HEK293 (cell line): ENCODE measurements at regions not wholly inside any gene's neighbourhood (a gene's known extent, or its start where the extent isn't known, plus 50 kb on each side); places are given as distances from the start of the nearest gene placed in this dataset.

Experiments
- CTCF ChIA-PET: fragments of 350-600 bp; formaldehyde crosslinking; extraction: SDS; loops from one replicate; lab custom pipeline; 2021; ENCODE audit warnings: antibody characterized with exemption; lab: Yijun Ruan, JAX
- POLR2A ChIA-PET: fragments of 300-600 bp; formaldehyde crosslinking; extraction: SDS; loops from one replicate; lab custom pipeline; 2020; ENCODE audit warnings: antibody characterized with exemption, inconsistent platforms; lab: Yijun Ruan, JAX
- H3K27ac ChIP-seq: fragments of 200-500 bp; sonication (Bioruptor generic); 2 replicates; pipeline ENCODE4 v1.5.1; 2014; ENCODE audit warnings: low read depth, low read length, control low read depth, inconsistent platforms; ENCODE audit errors: extremely low read depth
- H3K36me3 ChIP-seq, 2 experiments: fragments of 200-500 bp in 1 of 2; sonication (Bioruptor generic) in 1 of 2; 1 replicate in 1 of 2; 2 replicates in 1 of 2; pipeline ENCODE4 v1.5.1; 2014 to 2017; ENCODE audit warnings: inconsistent platforms in 2 of 2, low read length in 2 of 2; ENCODE audit not compliant: control insufficient read depth in 2 of 2, insufficient read depth in 1 of 2
- H3K4me1 ChIP-seq: fragments of 200-500 bp; sonication (Bioruptor generic); 2 replicates; pipeline ENCODE4 v1.5.1; 2014; ENCODE audit warnings: mild to moderate bottlenecking, low read length, inconsistent platforms; ENCODE audit not compliant: control insufficient read depth, insufficient read depth
- H3K4me3 ChIP-seq: 2 replicates; pipeline ENCODE4 v1.5.1; 2011; ENCODE audit warnings: low read depth, mild to moderate bottlenecking, control low read depth, low read length, moderate library complexity
- H3K9me3 ChIP-seq: fragments of 200-500 bp; sonication (Bioruptor generic); 2 replicates; pipeline ENCODE4 v1.5.1; 2014; ENCODE audit warnings: low read depth, low read length, inconsistent platforms; ENCODE audit not compliant: control insufficient read depth, insufficient read depth
- BCL11B ChIP-seq: fragments of 450-650 bp; formaldehyde crosslinking; IDR thresholded peaks from 2 replicates; pipeline ENCODE4 v1.5.1; 2016; ENCODE audit warnings: low read depth, missing biosample characterization, missing genetic modification characterization
- EGR2 ChIP-seq: fragments of 450-650 bp; formaldehyde crosslinking; IDR thresholded peaks from 2 replicates; pipeline ENCODE4 v1.5.1; 2016; ENCODE audit warnings: low read depth, missing biosample characterization, missing genetic modification characterization
- MZF1 ChIP-seq: fragments of 450-650 bp; formaldehyde crosslinking; IDR thresholded peaks from 2 replicates; pipeline ENCODE4 v1.5.1; 2017; ENCODE audit warnings: missing biosample characterization, missing genetic modification characterization, borderline replicate concordance
- WT1 ChIP-seq: fragments of 450-650 bp; formaldehyde crosslinking; IDR thresholded peaks from 2 replicates; pipeline ENCODE4 v1.5.1; 2016; ENCODE audit warnings: missing biosample characterization, missing genetic modification characterization
- ZFHX2 ChIP-seq: fragments of 450-650 bp; formaldehyde crosslinking; conservative IDR thresholded peaks from 2 replicates; pipeline ENCODE4 v1.5.1; 2016; ENCODE audit warnings: missing biosample characterization, missing genetic modification characterization
- ZIC2 ChIP-seq: fragments of 450-650 bp; formaldehyde crosslinking; IDR thresholded peaks from 2 replicates; pipeline ENCODE4 v1.5.1; 2016; ENCODE audit warnings: missing biosample characterization, missing genetic modification characterization
- ZNF174 ChIP-seq: fragments of 450-650 bp; formaldehyde crosslinking; IDR thresholded peaks from 2 replicates; pipeline ENCODE4 v1.5.0; 2017; ENCODE audit warnings: missing biosample characterization, mild to moderate bottlenecking, missing genetic modification characterization
- ZNF24 ChIP-seq: fragments of 450-650 bp; formaldehyde crosslinking; IDR thresholded peaks from 2 replicates; pipeline ENCODE4 v1.5.1; 2016; ENCODE audit warnings: missing biosample characterization, missing genetic modification characterization
- ZNF350 ChIP-seq: fragments of 450-650 bp; formaldehyde crosslinking; IDR thresholded peaks from 2 replicates; pipeline ENCODE4 v1.5.0; 2017; ENCODE audit warnings: missing biosample characterization, mild to moderate bottlenecking, missing genetic modification characterization
- ZNF510 ChIP-seq: fragments of 450-650 bp; formaldehyde crosslinking; IDR thresholded peaks from 2 replicates; pipeline ENCODE4 v1.5.1; 2018; ENCODE audit warnings: mild to moderate bottlenecking, missing genetic modification characterization, missing biosample characterization; ENCODE audit not compliant: insufficient replicate concordance
- ZNF521 ChIP-seq: fragments of 450-650 bp; formaldehyde crosslinking; IDR thresholded peaks from 2 replicates; pipeline ENCODE4 v1.5.1; 2017; ENCODE audit warnings: missing biosample characterization, mild to moderate bottlenecking, missing genetic modification characterization
- ZNF561 ChIP-seq: fragments of 450-650 bp; IDR thresholded peaks from 2 replicates; pipeline ENCODE4 v1.5.1; 2018; ENCODE audit warnings: missing biosample characterization, missing genetic modification characterization, borderline replicate concordance
- ZNF623 ChIP-seq: fragments of 450-650 bp; formaldehyde crosslinking; IDR thresholded peaks from 2 replicates; pipeline ENCODE4 v1.5.1; 2016; ENCODE audit warnings: missing biosample characterization, missing genetic modification characterization
- ZNF654 ChIP-seq: fragments of 450-650 bp; formaldehyde crosslinking; IDR thresholded peaks from 2 replicates; pipeline ENCODE4 v1.5.1; 2016; ENCODE audit warnings: low read depth, missing biosample characterization, missing genetic modification characterization
- ZSCAN23 ChIP-seq: fragments of 450-650 bp; formaldehyde crosslinking; IDR thresholded peaks from 2 replicates; pipeline ENCODE4 v1.5.1; 2016; ENCODE audit warnings: missing biosample characterization, missing genetic modification characterization
- TF ChIP-seq, protein P1 (sequence below): fragments of 450-650 bp; formaldehyde crosslinking; IDR thresholded peaks from 2 replicates; pipeline ENCODE4 v1.5.1; 2016; ENCODE audit warnings: missing biosample characterization, missing genetic modification characterization
- TF ChIP-seq, protein P2 (sequence below): fragments of 450-650 bp; formaldehyde crosslinking; IDR thresholded peaks from 2 replicates; pipeline ENCODE4 v1.5.1; 2016; ENCODE audit warnings: missing biosample characterization, missing genetic modification characterization, low read depth
- TF ChIP-seq, protein P3 (sequence below): fragments of 450-650 bp; formaldehyde crosslinking; IDR thresholded peaks from 2 replicates; pipeline ENCODE4 v1.5.1; 2017; ENCODE audit warnings: missing biosample characterization, missing genetic modification characterization
- TF ChIP-seq, protein P4 (sequence below): IDR thresholded peaks from 2 replicates; pipeline ENCODE4 v1.6.1; 2011; ENCODE audit warnings: mild to moderate bottlenecking, low read depth, low read length, borderline replicate concordance

DNA sequence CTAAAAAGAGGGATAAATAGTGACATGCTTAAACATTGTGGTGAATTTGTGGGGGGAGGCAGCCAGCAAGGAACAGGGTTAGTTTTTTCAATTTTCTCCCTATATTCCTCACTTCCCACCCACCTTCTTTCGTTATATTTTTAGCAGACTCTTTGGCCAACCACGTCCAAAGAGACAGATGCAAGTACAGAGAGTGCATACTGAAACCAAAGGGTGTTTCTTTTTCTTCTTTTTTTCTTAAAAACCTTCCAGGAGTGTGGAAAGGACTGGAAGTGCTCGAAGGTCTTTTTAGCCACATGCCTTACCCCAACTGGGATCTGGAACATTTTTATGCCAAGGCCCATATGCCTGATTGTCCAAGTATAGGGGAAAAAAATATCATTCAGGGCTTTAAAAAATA is 59.0 kb downstream of the TNP1 start (continued):
- TF ChIP-seq, protein P1, sequence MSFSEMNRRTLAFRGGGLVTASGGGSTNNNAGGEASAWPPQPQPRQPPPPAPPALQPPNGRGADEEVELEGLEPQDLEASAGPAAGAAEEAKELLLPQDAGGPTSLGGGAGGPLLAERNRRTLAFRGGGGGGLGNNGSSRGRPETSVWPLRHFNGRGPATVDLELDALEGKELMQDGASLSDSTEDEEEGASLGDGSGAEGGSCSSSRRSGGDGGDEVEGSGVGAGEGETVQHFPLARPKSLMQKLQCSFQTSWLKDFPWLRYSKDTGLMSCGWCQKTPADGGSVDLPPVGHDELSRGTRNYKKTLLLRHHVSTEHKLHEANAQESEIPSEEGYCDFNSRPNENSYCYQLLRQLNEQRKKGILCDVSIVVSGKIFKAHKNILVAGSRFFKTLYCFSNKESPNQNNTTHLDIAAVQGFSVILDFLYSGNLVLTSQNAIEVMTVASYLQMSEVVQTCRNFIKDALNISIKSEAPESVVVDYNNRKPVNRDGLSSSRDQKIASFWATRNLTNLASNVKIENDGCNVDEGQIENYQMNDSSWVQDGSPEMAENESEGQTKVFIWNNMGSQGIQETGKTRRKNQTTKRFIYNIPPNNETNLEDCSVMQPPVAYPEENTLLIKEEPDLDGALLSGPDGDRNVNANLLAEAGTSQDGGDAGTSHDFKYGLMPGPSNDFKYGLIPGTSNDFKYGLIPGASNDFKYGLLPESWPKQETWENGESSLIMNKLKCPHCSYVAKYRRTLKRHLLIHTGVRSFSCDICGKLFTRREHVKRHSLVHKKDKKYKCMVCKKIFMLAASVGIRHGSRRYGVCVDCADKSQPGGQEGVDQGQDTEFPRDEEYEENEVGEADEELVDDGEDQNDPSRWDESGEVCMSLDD (tag by site-specific recombination) = no peak
- no peak for TF ChIP-seq ZNF350 (tag by site-specific recombination)

DNA sequence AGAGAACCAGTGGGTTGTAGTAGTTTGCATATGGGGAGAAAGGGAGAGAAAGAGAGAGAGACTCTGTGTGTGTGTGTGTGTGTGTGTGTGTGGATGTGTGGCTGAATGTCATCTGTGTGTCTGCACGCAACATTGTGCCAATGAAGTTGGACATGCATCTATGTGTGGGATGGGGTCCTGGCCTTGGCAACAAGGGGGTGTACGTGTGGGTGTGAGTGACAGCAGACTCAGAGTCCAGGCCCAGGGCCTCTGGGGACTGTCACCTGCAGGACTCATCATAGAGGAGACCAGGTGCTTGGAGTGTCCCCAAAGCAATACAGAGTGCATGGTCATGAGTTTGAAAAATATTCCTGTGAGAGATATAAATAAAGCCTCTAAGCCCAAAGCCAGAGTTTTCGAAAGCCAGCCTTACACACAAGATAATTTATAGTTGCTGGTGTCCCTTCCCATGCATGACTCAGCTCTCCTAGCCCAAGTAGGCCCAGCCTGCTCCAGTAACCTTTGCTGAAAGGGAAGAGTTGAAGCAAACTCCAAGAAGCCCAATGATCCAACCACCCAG is 59.9 kb downstream of the TNP1 start:
- H3K27ac ChIP-seq = no peak overlapping the region
- ChIA-PET CTCF (no interaction called here), POLR2A (no interaction called here)
- no peaks in the 10 kb centered on the region for H3K36me3 ChIP-seq
- H3K4me3 ChIP-seq = no peak overlapping the region
- H3K9me3 ChIP-seq = no peaks in the 10 kb centered on the region
- H3K4me1 ChIP-seq = no peaks in the 10 kb centered on the region
- TF ChIP-seq ZNF174 (tag by site-specific recombination) (no peak), BCL11B (tag by site-specific recombination) (no peak), ZFHX2 (tag by site-specific recombination) (peak; percentile 80), EGR2 (peak; percentile 59)

DNA sequence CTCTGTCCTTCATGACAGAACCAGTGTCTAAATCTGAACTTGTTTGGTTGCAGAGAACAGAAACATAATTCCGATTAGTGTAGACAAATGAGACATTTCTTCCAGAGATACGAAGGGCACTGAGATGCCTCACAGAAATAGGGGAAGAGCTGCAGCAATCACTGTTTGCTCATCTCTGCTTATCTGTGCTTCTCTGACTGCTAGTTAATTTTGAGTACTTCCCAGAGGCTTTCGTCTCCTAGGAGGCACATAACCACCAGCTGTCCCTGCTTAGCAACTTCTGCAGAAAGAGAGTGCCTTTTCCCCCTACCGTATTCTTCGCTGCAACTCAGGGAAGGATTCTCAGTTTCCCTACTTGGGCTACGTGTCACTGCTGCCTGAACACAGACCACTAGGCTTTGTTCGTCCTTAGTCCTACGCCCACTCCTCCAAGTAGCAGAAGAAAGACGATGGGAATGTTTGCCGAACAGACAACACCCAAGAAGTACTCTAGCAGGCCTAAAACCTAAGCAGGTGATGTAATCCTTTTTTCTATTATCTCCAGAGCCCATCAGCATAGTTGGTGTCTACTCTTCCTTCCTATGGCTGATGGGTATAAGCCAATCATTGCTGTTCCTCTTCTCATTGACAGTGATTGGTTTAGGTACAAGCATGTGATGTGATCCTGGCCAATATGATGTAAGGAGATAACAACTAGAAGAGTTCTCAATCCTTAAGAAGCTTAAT is 63.6 kb downstream of the TNP1 start:
- ChIA-PET POLR2A (no interaction called here), CTCF (no interaction called here)
- Histone ChIP-seq H3K4me3 (no peak overlapping the region), H3K27ac (no peak overlapping the region), H3K9me3 (no peaks in the 10 kb centered on the region), H3K36me3 (no peaks in the 10 kb centered on the region), H3K4me1 (no peaks in the 10 kb centered on the region)
- TF ChIP-seq ZNF521 (tag by site-specific recombination) (no peak), ZNF561 (tag by site-specific recombination) (no peak)
- TF ChIP-seq, protein P2, sequence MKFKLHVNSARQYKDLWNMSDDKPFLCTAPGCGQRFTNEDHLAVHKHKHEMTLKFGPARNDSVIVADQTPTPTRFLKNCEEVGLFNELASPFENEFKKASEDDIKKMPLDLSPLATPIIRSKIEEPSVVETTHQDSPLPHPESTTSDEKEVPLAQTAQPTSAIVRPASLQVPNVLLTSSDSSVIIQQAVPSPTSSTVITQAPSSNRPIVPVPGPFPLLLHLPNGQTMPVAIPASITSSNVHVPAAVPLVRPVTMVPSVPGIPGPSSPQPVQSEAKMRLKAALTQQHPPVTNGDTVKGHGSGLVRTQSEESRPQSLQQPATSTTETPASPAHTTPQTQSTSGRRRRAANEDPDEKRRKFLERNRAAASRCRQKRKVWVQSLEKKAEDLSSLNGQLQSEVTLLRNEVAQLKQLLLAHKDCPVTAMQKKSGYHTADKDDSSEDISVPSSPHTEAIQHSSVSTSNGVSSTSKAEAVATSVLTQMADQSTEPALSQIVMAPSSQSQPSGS = 0 out of 2 replicates have a peak, but pooled peaks have one; percentile 7

DNA sequence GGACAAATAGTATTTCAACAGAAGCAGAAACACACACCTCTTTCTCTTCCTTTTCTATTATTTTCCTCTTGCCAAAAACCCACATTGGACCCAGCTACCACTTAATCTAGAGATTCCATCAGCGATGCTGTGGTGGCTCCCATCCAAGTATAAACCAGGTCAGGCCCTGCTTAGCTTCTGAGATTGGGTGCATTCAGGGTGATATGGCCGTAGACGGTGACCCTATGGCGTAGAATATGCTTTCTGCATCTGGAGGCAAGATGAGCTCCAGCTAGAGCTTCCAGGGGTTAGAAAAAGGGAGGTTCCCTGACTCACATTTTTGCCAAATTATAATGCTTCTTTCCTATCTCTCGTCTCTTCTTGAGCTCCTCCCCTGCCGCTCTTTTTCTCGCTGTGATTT is 66.5 kb downstream of the TNP1 start:
- ChIA-PET CTCF (interaction anchor here (0.7 to 1.3 kb wide), 3 partner anchors 95 to 725 kb away, joined by 3 to 5 read pairs (median 3); no protein-coding TSS in a partner anchor), POLR2A (interaction anchor here (1.8 kb wide), 1 partner anchor 17 kb away, joined by 9 read pairs; no protein-coding TSS in a partner anchor)
- H3K27ac ChIP-seq = 0 out of 2 replicates have a peak overlapping the region, but pooled peaks have one; percentile 21
- H3K4me1 ChIP-seq = 0 out of 2 replicates have a peak, but pooled peaks cover 2% of the 10 kb centered on the region
- no peak overlapping the region for H3K4me3 ChIP-seq
- no peaks in the 10 kb centered on the region for H3K9me3 ChIP-seq
- no peak for TF ChIP-seq ZIC2 (tag by site-specific recombination)
- TF ChIP-seq ZNF654 (tag by site-specific recombination) = no peak
- TF ChIP-seq BCL11B (tag by site-specific recombination) = no peak
- no peak for TF ChIP-seq ZNF24 (tag by site-specific recombination)
- TF ChIP-seq ZSCAN23 = no peak
- TF ChIP-seq WT1 (tag by site-specific recombination) = no peak
- TF ChIP-seq MZF1 (tag by site-specific recombination) = no peak
- TF ChIP-seq, protein P3, sequence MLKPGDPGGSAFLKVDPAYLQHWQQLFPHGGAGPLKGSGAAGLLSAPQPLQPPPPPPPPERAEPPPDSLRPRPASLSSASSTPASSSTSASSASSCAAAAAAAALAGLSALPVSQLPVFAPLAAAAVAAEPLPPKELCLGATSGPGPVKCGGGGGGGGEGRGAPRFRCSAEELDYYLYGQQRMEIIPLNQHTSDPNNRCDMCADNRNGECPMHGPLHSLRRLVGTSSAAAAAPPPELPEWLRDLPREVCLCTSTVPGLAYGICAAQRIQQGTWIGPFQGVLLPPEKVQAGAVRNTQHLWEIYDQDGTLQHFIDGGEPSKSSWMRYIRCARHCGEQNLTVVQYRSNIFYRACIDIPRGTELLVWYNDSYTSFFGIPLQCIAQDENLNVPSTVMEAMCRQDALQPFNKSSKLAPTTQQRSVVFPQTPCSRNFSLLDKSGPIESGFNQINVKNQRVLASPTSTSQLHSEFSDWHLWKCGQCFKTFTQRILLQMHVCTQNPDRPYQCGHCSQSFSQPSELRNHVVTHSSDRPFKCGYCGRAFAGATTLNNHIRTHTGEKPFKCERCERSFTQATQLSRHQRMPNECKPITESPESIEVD (tag by site-specific recombination) = no peak
- no peak for TF ChIP-seq ZNF510 (tag by site-specific recombination)
- TF ChIP-seq ZNF623 (tag by site-specific recombination) = no peak
- TF ChIP-seq, protein P4, sequence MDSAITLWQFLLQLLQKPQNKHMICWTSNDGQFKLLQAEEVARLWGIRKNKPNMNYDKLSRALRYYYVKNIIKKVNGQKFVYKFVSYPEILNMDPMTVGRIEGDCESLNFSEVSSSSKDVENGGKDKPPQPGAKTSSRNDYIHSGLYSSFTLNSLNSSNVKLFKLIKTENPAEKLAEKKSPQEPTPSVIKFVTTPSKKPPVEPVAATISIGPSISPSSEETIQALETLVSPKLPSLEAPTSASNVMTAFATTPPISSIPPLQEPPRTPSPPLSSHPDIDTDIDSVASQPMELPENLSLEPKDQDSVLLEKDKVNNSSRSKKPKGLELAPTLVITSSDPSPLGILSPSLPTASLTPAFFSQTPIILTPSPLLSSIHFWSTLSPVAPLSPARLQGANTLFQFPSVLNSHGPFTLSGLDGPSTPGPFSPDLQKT = no peak
- H3K36me3 ChIP-seq = no peaks in the 10 kb centered on the region
